Neuronal stem cell (in vitro differentiated cells): ENCODE measurements at regions not wholly inside any gene's neighbourhood (a gene's known extent, or its start where the extent isn't known, plus 50 kb on each side); places are given as distances from the start of the nearest gene placed in this dataset.

ENCODE experiments used
- DNase-seq: peaks from one replicate; pipeline ENCODE4 v3.0.0-alpha.2; 2013; ENCODE audit warnings: low spot score
- H2AFZ ChIP-seq: one replicate; pipeline ENCODE4 v1.6.1; 2013; ENCODE audit warnings: mild to moderate bottlenecking, low read length, inconsistent platforms
- H2AK5ac ChIP-seq: 2 replicates; pipeline ENCODE4 v1.6.1; 2013; ENCODE audit warnings: low read depth, mild to moderate bottlenecking, inconsistent platforms, low read length, moderate library complexity, mixed read lengths
- H2BK120ac ChIP-seq: 2 replicates; pipeline ENCODE4 v1.6.1; 2013; ENCODE audit warnings: low read depth, mild to moderate bottlenecking, inconsistent platforms, low read length, moderate library complexity, mixed read lengths
- H2BK12ac ChIP-seq: one replicate; pipeline ENCODE4 v1.6.1; 2013; ENCODE audit warnings: low read length, inconsistent platforms
- H2BK15ac ChIP-seq: 2 replicates; pipeline ENCODE4 v1.6.1; 2013; ENCODE audit warnings: mild to moderate bottlenecking, low read length, inconsistent platforms, mixed read lengths
- H2BK5ac ChIP-seq: one replicate; pipeline ENCODE4 v1.6.1; 2013; ENCODE audit warnings: inconsistent platforms, mild to moderate bottlenecking, low read length, moderate library complexity
- H3K14ac ChIP-seq: one replicate; pipeline ENCODE4 v1.6.1; 2013; ENCODE audit warnings: low read length, inconsistent platforms
- H3K18ac ChIP-seq: 2 replicates; pipeline ENCODE4 v1.6.1; 2013; ENCODE audit warnings: low read length, inconsistent platforms
- H3K23ac ChIP-seq: 2 replicates; pipeline ENCODE4 v1.6.1; 2013; ENCODE audit warnings: low read depth, mild to moderate bottlenecking, mixed read lengths, low read length, inconsistent platforms; ENCODE audit not compliant: poor library complexity
- H3K27ac ChIP-seq: replicated peaks from 3 replicates; pipeline ENCODE4 v1.5.1; 2013; ENCODE audit warnings: low read length, inconsistent platforms
- H3K27me3 ChIP-seq, 3 experiments: 2 replicates each; pipeline ENCODE4 v1.6.1; 2013; ENCODE audit warnings: low read length in 3 of 3, mild to moderate bottlenecking in 2 of 3, inconsistent platforms in 1 of 3, low read depth in 1 of 3, mixed read lengths in 1 of 3, moderate library complexity in 1 of 3; ENCODE audit not compliant: control insufficient read depth in 3 of 3, insufficient read depth in 3 of 3
- H3K36me3 ChIP-seq, 2 donors: replicated peaks in 1 of 2; 2 replicates each; pipeline ENCODE4 v1.6.1; 2013; ENCODE audit warnings: low read length in 2 of 2; ENCODE audit not compliant: control insufficient read depth in 2 of 2, insufficient read depth in 2 of 2
- H3K4ac ChIP-seq: 2 replicates; pipeline ENCODE4 v1.6.1; 2013; ENCODE audit warnings: inconsistent platforms, mild to moderate bottlenecking, low read length, moderate library complexity
- H3K4me1 ChIP-seq, 2 donors: 1 replicate in 1 of 2; 2 replicates in 1 of 2; pipeline ENCODE4 v1.6.1; 2013; ENCODE audit warnings: low read length in 2 of 2, low read depth in 1 of 2; ENCODE audit not compliant: control insufficient read depth in 2 of 2, insufficient read depth in 1 of 2
- H3K4me2 ChIP-seq: one replicate; pipeline ENCODE4 v1.6.1; 2013; ENCODE audit warnings: mild to moderate bottlenecking, low read length, inconsistent platforms; ENCODE audit not compliant: insufficient read depth, poor library complexity, severe bottlenecking
- H3K4me3 ChIP-seq, 2 donors: 2 replicates each; pipeline ENCODE4 v1.5.1; 2013; ENCODE audit warnings: low read length in 2 of 2, mild to moderate bottlenecking in 2 of 2, inconsistent platforms in 1 of 2, moderate library complexity in 1 of 2
- H3K79me1 ChIP-seq: one replicate; pipeline ENCODE4 v1.6.1; 2013; ENCODE audit warnings: low read depth, mild to moderate bottlenecking, inconsistent platforms, low read length, moderate library complexity
- H3K9ac ChIP-seq: one replicate; pipeline ENCODE4 v1.6.1; 2013; ENCODE audit warnings: mild to moderate bottlenecking, low read depth, low read length, inconsistent platforms; ENCODE audit not compliant: poor library complexity
- H3K9me3 ChIP-seq, 2 donors: replicated peaks in 1 of 2; 2 replicates each; pipeline versions ENCODE3 to v1.6.1; 2013; ENCODE audit warnings: low read length in 2 of 2, mild to moderate bottlenecking in 2 of 2, inconsistent platforms in 1 of 2, low read depth in 1 of 2, mixed read lengths in 1 of 2, moderate library complexity in 1 of 2; ENCODE audit not compliant: control insufficient read depth in 2 of 2, insufficient read depth in 1 of 2
- H4K8ac ChIP-seq: one replicate; pipeline ENCODE4 v1.6.1; 2013; ENCODE audit warnings: low read depth, mild to moderate bottlenecking, inconsistent platforms, low read length, moderate library complexity
- H4K91ac ChIP-seq: one replicate; pipeline ENCODE4 v1.6.1; 2013; ENCODE audit warnings: low read length, low read depth, mild to moderate bottlenecking, inconsistent platforms; ENCODE audit not compliant: poor library complexity
- WGBS, 2 donors: extraction: QIAGEN DNeasy Blood & Tissue Kit; methylation state at CpG; one replicate each; pipeline ENCODE4 v1.1.7; 2013; ENCODE audit warnings: missing lambda C conversion rate in 2 of 2, mixed read lengths in 1 of 2; ENCODE audit not compliant: insufficient read length in 2 of 2, insufficient replicate concordance in 1 of 2; ENCODE audit errors: extremely low coverage in 2 of 2; 5-methylcytosine and 5-hydroxymethylcytosine counted together

- no peak for DNase-seq
- no peak overlapping the region for H3K9ac ChIP-seq
- no peak overlapping the region for H4K8ac ChIP-seq
- H4K91ac ChIP-seq: no peak overlapping the region
- no peak overlapping the region for H2BK15ac ChIP-seq
- H3K18ac ChIP-seq: no peak overlapping the region
- H3K27ac ChIP-seq: no peak overlapping the region
- no peak overlapping the region for H3K4me3 ChIP-seq
- H3K4me1 ChIP-seq: no peaks in the 10 kb centered on the region
- H2AK5ac ChIP-seq: no peak overlapping the region
- no peaks in the 10 kb centered on the region for H3K36me3 ChIP-seq
- H3K4me2 ChIP-seq: no peak overlapping the region
- no peak overlapping the region for H2BK5ac ChIP-seq
- H2AFZ ChIP-seq: no peak overlapping the region
- H3K14ac ChIP-seq: no peak overlapping the region
- no peak overlapping the region for H2BK12ac ChIP-seq
- peaks cover 0 to 2% of the 10 kb centered on the region in 2 donors for H3K9me3 ChIP-seq
- no peak overlapping the region for H2BK120ac ChIP-seq
- no CpG with 5 or more reads among the region's 1 CpG for WGBS, 2 donors
- H3K79me1 ChIP-seq: no peaks in the 10 kb centered on the region
- no peak overlapping the region for H3K23ac ChIP-seq
- no peaks in the 10 kb centered on the region for H3K27me3 ChIP-seq
- H3K4ac ChIP-seq: no peak overlapping the region
Observed at GRCh38 chr2:139574371-139574770, 794.2 kb upstream of the NXPH2 start.

GRCh38 chr2:139556789-139557188 lies 776.6 kb upstream of the NXPH2 start:
- Histone ChIP-seq H4K91ac (no peak overlapping the region), H3K23ac (no peak overlapping the region), H2BK15ac (no peak overlapping the region), H2AK5ac (no peak overlapping the region), H3K9ac (no peak overlapping the region), H3K14ac (no peak overlapping the region), H3K18ac (no peak overlapping the region), H2BK12ac (no peak overlapping the region), H3K36me3 (no peaks in the 10 kb centered on the region), H3K4ac (no peak overlapping the region), H3K4me1 (no peaks in the 10 kb centered on the region), H3K9me3 (no peaks in the 10 kb centered on the region), H2BK120ac (no peak overlapping the region), H3K4me2 (no peak overlapping the region), H2AFZ (no peak overlapping the region), H4K8ac (no peak overlapping the region), H3K79me1 (no peaks in the 10 kb centered on the region), H3K27me3 (no peaks in the 10 kb centered on the region), H3K27ac (no peak overlapping the region), H3K4me3 (no peak overlapping the region), H2BK5ac (no peak overlapping the region)
- no peak for DNase-seq
- WGBS, 2 donors: no CpG with 5 or more reads among the region's 5 CpGs

- Histone ChIP-seq H3K4me3 (no peak overlapping the region), H2AK5ac (no peak overlapping the region), H2BK120ac (no peak overlapping the region), H2BK5ac (no peak overlapping the region), H2BK12ac (no peak overlapping the region), H3K27ac (no peak overlapping the region), H3K4me1 (no peaks in the 10 kb centered on the region), H3K9me3 (no peaks in the 10 kb centered on the region), H2BK15ac (no peak overlapping the region), H3K4me2 (no peak overlapping the region), H3K27me3 (no peaks in the 10 kb centered on the region), H3K36me3 (no peaks in the 10 kb centered on the region), H4K91ac (no peak overlapping the region), H3K14ac (no peak overlapping the region), H4K8ac (no peak overlapping the region), H2AFZ (no peak overlapping the region), H3K79me1 (no peaks in the 10 kb centered on the region), H3K9ac (no peak overlapping the region), H3K23ac (no peak overlapping the region), H3K4ac (no peak overlapping the region), H3K18ac (no peak overlapping the region)
- DNase-seq: no peak
Observed at GRCh38 chr2:139550873-139551272, 770.7 kb upstream of the NXPH2 start.

GRCh38 chr2:139550341-139550740 lies 770.2 kb upstream of the NXPH2 start:
- Histone ChIP-seq H2BK12ac (no peak overlapping the region), H2BK5ac (no peak overlapping the region), H3K18ac (no peak overlapping the region), H3K4me2 (no peak overlapping the region), H3K27ac (no peak overlapping the region), H4K91ac (no peak overlapping the region), H3K4me1 (no peaks in the 10 kb centered on the region), H3K4me3 (no peak overlapping the region), H2BK15ac (no peak overlapping the region), H4K8ac (no peak overlapping the region), H2AFZ (no peak overlapping the region), H3K9ac (no peak overlapping the region), H3K36me3 (no peaks in the 10 kb centered on the region), H3K4ac (no peak overlapping the region), H2AK5ac (no peak overlapping the region), H3K14ac (no peak overlapping the region), H3K27me3 (no peaks in the 10 kb centered on the region), H3K9me3 (no peaks in the 10 kb centered on the region), H3K23ac (no peak overlapping the region), H3K79me1 (no peaks in the 10 kb centered on the region), H2BK120ac (no peak overlapping the region)
- no peak for DNase-seq
- WGBS, 2 donors: no CpG with 5 or more reads among the region's 1 CpG
